ENCODE measurements at regions not wholly inside any gene's neighbourhood (a gene's known extent, or its start where the extent isn't known, plus 50 kb on each side); places are given as distances from the start of the nearest gene placed in this dataset.
"Not testable (repeated sequence)": the region's sequence is repeated elsewhere in the genome, so short reads cannot be mapped to it uniquely, and the experiment has no call there.

- Histone ChIP-seq H3K4me1 (replicated peaks) (no peaks in the 10 kb centered on the region), H3K36me3 (no peaks in the 10 kb centered on the region), H3K9me3 (no peaks in the 10 kb centered on the region), H3K27ac (no peak overlapping the region), H3K4me3 (no peak overlapping the region), H3K27me3 (replicated peaks; ENCODE audit: insufficient read depth) (no peaks in the 10 kb centered on the region)
- WGBS: 87% methylated on average over 2 of the region's 2 CpGs
- intact Hi-C loops (cut with DNase I): no loop called here
- DNase-seq (ENCODE audit: low spot score): no peak
- TF ChIP-seq CTCF (IDR thresholded peaks at IDR 0.05): no peak
Measured at GRCh38 chr5:44051591-44051990, 337.6 kb downstream of the FGF10 start.

GRCh38 chr5:44048276-44048984 lies 340.8 kb downstream of the FGF10 start:
- no peak overlapping the region for H3K4me3 ChIP-seq
- no peaks in the 10 kb centered on the region for H3K9me3 ChIP-seq
- H3K27ac ChIP-seq: no peak overlapping the region
- no peaks in the 10 kb centered on the region for H3K4me1 ChIP-seq (replicated peaks)
- WGBS: 60% methylated on average over 4 of the region's 4 CpGs
- no peak for DNase-seq (ENCODE audit: low spot score)
- no peak for TF ChIP-seq POLR2AphosphoS5 (IDR thresholded peaks at IDR 0.05)
- no peak for TF ChIP-seq CTCF (IDR thresholded peaks at IDR 0.05)
- no peak for TF ChIP-seq POLR2A (IDR thresholded peaks at IDR 0.05)
- no peaks in the 10 kb centered on the region for H3K36me3 ChIP-seq
- H3K27me3 ChIP-seq (replicated peaks; ENCODE audit: insufficient read depth): no peaks in the 10 kb centered on the region
- intact Hi-C loops (cut with DNase I): no loop called here

GRCh38 chr5:44046619-44047364 lies 342.4 kb downstream of the FGF10 start:
- H3K27ac ChIP-seq: no peak overlapping the region
- H3K4me1 ChIP-seq (replicated peaks): no peaks in the 10 kb centered on the region
- no peak for DNase-seq (ENCODE audit: low spot score)
- WGBS: 37% methylated on average over 6 of the region's 6 CpGs
- intact Hi-C loops (cut with DNase I): no loop called here
- H3K36me3 ChIP-seq: no peaks in the 10 kb centered on the region
- H3K27me3 ChIP-seq (replicated peaks; ENCODE audit: insufficient read depth): no peaks in the 10 kb centered on the region
- no peaks in the 10 kb centered on the region for H3K9me3 ChIP-seq
- TF ChIP-seq POLR2AphosphoS5 (IDR thresholded peaks at IDR 0.05) (no peak), CTCF (IDR thresholded peaks at IDR 0.05) (no peak), POLR2A (IDR thresholded peaks at IDR 0.05) (no peak)
- H3K4me3 ChIP-seq: no peak overlapping the region

- DNase-seq (ENCODE audit: low spot score); H3K9me3 ChIP-seq; H3K27ac ChIP-seq; H3K4me1 ChIP-seq (replicated peaks); intact Hi-C loops (cut with DNase I); H3K36me3 ChIP-seq; H3K4me3 ChIP-seq; H3K27me3 ChIP-seq (replicated peaks; ENCODE audit: insufficient read depth): not testable (repeated sequence)
- 95% methylated on average over 4 of the region's 4 CpGs for WGBS
Measured at GRCh38 chr5:44044549-44044948, 344.7 kb downstream of the FGF10 start.

- 57% methylated on average over 1 of the region's 1 CpG for WGBS
- intact Hi-C loops (cut with DNase I): no loop called here
- Histone ChIP-seq H3K27ac (no peak overlapping the region), H3K4me3 (no peak overlapping the region), H3K36me3 (no peaks in the 10 kb centered on the region), H3K9me3 (no peaks in the 10 kb centered on the region), H3K27me3 (replicated peaks; ENCODE audit: insufficient read depth) (no peaks in the 10 kb centered on the region), H3K4me1 (replicated peaks) (no peaks in the 10 kb centered on the region)
- DNase-seq (ENCODE audit: low spot score): no peak
- no peak for TF ChIP-seq POLR2A (IDR thresholded peaks at IDR 0.05)
- no peak for TF ChIP-seq POLR2AphosphoS5 (IDR thresholded peaks at IDR 0.05)
Measured at GRCh38 chr5:44028226-44028625, 361.0 kb downstream of the FGF10 start.

GRCh38 chr5:44022622-44023021 lies 366.6 kb downstream of the FGF10 start:
- H3K4me3 ChIP-seq: no peak overlapping the region
- no peaks in the 10 kb centered on the region for H3K36me3 ChIP-seq
- H3K4me1 ChIP-seq (replicated peaks): no peaks in the 10 kb centered on the region
- no peak overlapping the region for H3K27ac ChIP-seq
- H3K9me3 ChIP-seq: no peaks in the 10 kb centered on the region
- no peaks in the 10 kb centered on the region for H3K27me3 ChIP-seq (replicated peaks; ENCODE audit: insufficient read depth)
- intact Hi-C loops (cut with DNase I): no loop called here
- TF ChIP-seq POLR2AphosphoS5 (IDR thresholded peaks at IDR 0.05) (no peak), CTCF (IDR thresholded peaks at IDR 0.05) (no peak), POLR2A (IDR thresholded peaks at IDR 0.05) (no peak)
- DNase-seq (ENCODE audit: low spot score): no peak
